Mucosa of stomach (tissue), 1 donor: ENCODE measurements at regions not wholly inside any gene's neighbourhood (a gene's known extent, or its start where the extent isn't known, plus 50 kb on each side); places are given as distances from the start of the nearest gene placed in this dataset.

Experiments used
- H3K27me3 ChIP-seq: one replicate; pipeline ENCODE4 v1.7.0; 2013; ENCODE audit warnings: mild to moderate bottlenecking, low read length; ENCODE audit not compliant: control insufficient read depth, insufficient read depth
- H3K36me3 ChIP-seq: one replicate; pipeline ENCODE4 v1.7.0; 2013; ENCODE audit warnings: low read length; ENCODE audit not compliant: control insufficient read depth, insufficient read depth
- H3K4me1 ChIP-seq: one replicate; pipeline ENCODE4 v1.7.0; 2013; ENCODE audit warnings: mild to moderate bottlenecking, low read length; ENCODE audit not compliant: control insufficient read depth, insufficient read depth
- H3K4me3 ChIP-seq: one replicate; pipeline ENCODE4 v1.7.0; 2013; ENCODE audit warnings: low read length
- H3K9ac ChIP-seq: one replicate; pipeline ENCODE4 v1.7.0; 2013; ENCODE audit warnings: mild to moderate bottlenecking, low read length, moderate library complexity
- H3K9me3 ChIP-seq: one replicate; pipeline ENCODE4 v1.7.0; 2013; ENCODE audit warnings: mild to moderate bottlenecking, low read length, moderate library complexity; ENCODE audit not compliant: control insufficient read depth
- donor health status: Pancreatic carcinoma.

GRCh38 chr12:89970722-89971121 lies 262.1 kb upstream of the ATP2B1 start:
- Histone ChIP-seq H3K36me3 (no peaks in the 10 kb centered on the region), H3K4me1 (peaks cover 13% of the 10 kb centered on the region), H3K4me3 (no peak overlapping the region), H3K9ac (no peak overlapping the region), H3K27me3 (no peaks in the 10 kb centered on the region), H3K9me3 (no peaks in the 10 kb centered on the region)

- H3K9ac ChIP-seq = no peak overlapping the region
- peaks cover 13% of the 10 kb centered on the region for H3K4me1 ChIP-seq
- H3K4me3 ChIP-seq = no peak overlapping the region
- no peaks in the 10 kb centered on the region for H3K36me3 ChIP-seq
- H3K27me3 ChIP-seq = no peaks in the 10 kb centered on the region
- no peaks in the 10 kb centered on the region for H3K9me3 ChIP-seq
Observed at GRCh38 chr12:89969093-89969492, 260.5 kb upstream of the ATP2B1 start.

- no peaks in the 10 kb centered on the region for H3K36me3 ChIP-seq
- H3K9me3 ChIP-seq = no peaks in the 10 kb centered on the region
- no peak overlapping the region for H3K4me3 ChIP-seq
- no peak overlapping the region for H3K9ac ChIP-seq
- H3K4me1 ChIP-seq = peaks cover 13% of the 10 kb centered on the region
- no peaks in the 10 kb centered on the region for H3K27me3 ChIP-seq
Observed at GRCh38 chr12:89968151-89968700, 259.6 kb upstream of the ATP2B1 start.

GRCh38 chr12:89966495-89967240 lies 258.0 kb upstream of the ATP2B1 start:
- H3K9me3 ChIP-seq = no peaks in the 10 kb centered on the region
- H3K36me3 ChIP-seq = no peaks in the 10 kb centered on the region
- peaks cover 16% of the 10 kb centered on the region for H3K4me1 ChIP-seq
- no peak overlapping the region for H3K9ac ChIP-seq
- no peaks in the 10 kb centered on the region for H3K27me3 ChIP-seq
- H3K4me3 ChIP-seq = no peak overlapping the region

- Histone ChIP-seq H3K4me1 (peaks cover 16% of the 10 kb centered on the region), H3K9ac (no peak overlapping the region), H3K36me3 (no peaks in the 10 kb centered on the region), H3K27me3 (no peaks in the 10 kb centered on the region), H3K9me3 (no peaks in the 10 kb centered on the region), H3K4me3 (no peak overlapping the region)
Observed at GRCh38 chr12:89965993-89966392, 257.4 kb upstream of the ATP2B1 start.

GRCh38 chr12:89962648-89963047 lies 254.0 kb upstream of the ATP2B1 start:
- Histone ChIP-seq H3K9me3 (no peaks in the 10 kb centered on the region), H3K4me1 (peaks cover 3% of the 10 kb centered on the region), H3K9ac (no peak overlapping the region), H3K36me3 (no peaks in the 10 kb centered on the region), H3K4me3 (no peak overlapping the region), H3K27me3 (no peaks in the 10 kb centered on the region)

GRCh38 chr12:89960607-89961394 lies 252.2 kb upstream of the ATP2B1 start:
- Histone ChIP-seq H3K27me3 (no peaks in the 10 kb centered on the region), H3K9me3 (no peaks in the 10 kb centered on the region), H3K36me3 (no peaks in the 10 kb centered on the region), H3K4me1 (peaks cover 3% of the 10 kb centered on the region), H3K4me3 (no peak overlapping the region), H3K9ac (no peak overlapping the region)

GRCh38 chr12:89960011-89960507 lies 251.4 kb upstream of the ATP2B1 start:
- no peak overlapping the region for H3K9ac ChIP-seq
- H3K36me3 ChIP-seq = no peaks in the 10 kb centered on the region
- no peaks in the 10 kb centered on the region for H3K27me3 ChIP-seq
- no peaks in the 10 kb centered on the region for H3K9me3 ChIP-seq
- H3K4me3 ChIP-seq = no peak overlapping the region
- H3K4me1 ChIP-seq = peaks cover 3% of the 10 kb centered on the region

GRCh38 chr12:89959179-89959578 lies 250.5 kb upstream of the ATP2B1 start:
- peaks cover 3% of the 10 kb centered on the region for H3K4me1 ChIP-seq
- H3K9me3 ChIP-seq = no peaks in the 10 kb centered on the region

GRCh38 chr12:89954259-89954658 lies 245.6 kb upstream of the ATP2B1 start:
- Histone ChIP-seq H3K36me3 (no peaks in the 10 kb centered on the region), H3K27me3 (no peaks in the 10 kb centered on the region), H3K4me3 (no peak overlapping the region), H3K9me3 (no peaks in the 10 kb centered on the region), H3K9ac (no peak overlapping the region), H3K4me1 (peaks cover 21% of the 10 kb centered on the region)

More at GRCh38 chr12:89959179-89959578, 250.5 kb upstream of the ATP2B1 start:
- H3K9ac ChIP-seq = no peak overlapping the region
- H3K4me3 ChIP-seq = no peak overlapping the region
- H3K27me3 ChIP-seq = no peaks in the 10 kb centered on the region
- no peaks in the 10 kb centered on the region for H3K36me3 ChIP-seq

- Histone ChIP-seq H3K36me3 (no peaks in the 10 kb centered on the region), H3K27me3 (no peaks in the 10 kb centered on the region), H3K9ac (no peak overlapping the region), H3K4me3 (no peak overlapping the region), H3K9me3 (no peaks in the 10 kb centered on the region), H3K4me1 (peaks cover 42% of the 10 kb centered on the region)
Observed at GRCh38 chr12:89951694-89952060, 243.0 kb upstream of the ATP2B1 start.

- Histone ChIP-seq H3K36me3 (no peaks in the 10 kb centered on the region), H3K9me3 (no peaks in the 10 kb centered on the region), H3K4me1 (peaks cover 47% of the 10 kb centered on the region), H3K27me3 (no peaks in the 10 kb centered on the region), H3K9ac (no peak overlapping the region), H3K4me3 (no peak overlapping the region)
Observed at GRCh38 chr12:89951050-89951693, 242.5 kb upstream of the ATP2B1 start.
